ENCODE measurements at regions not wholly inside any gene's neighbourhood (a gene's known extent, or its start where the extent isn't known, plus 50 kb on each side); places are given as distances from the start of the nearest gene placed in this dataset.

DNA sequence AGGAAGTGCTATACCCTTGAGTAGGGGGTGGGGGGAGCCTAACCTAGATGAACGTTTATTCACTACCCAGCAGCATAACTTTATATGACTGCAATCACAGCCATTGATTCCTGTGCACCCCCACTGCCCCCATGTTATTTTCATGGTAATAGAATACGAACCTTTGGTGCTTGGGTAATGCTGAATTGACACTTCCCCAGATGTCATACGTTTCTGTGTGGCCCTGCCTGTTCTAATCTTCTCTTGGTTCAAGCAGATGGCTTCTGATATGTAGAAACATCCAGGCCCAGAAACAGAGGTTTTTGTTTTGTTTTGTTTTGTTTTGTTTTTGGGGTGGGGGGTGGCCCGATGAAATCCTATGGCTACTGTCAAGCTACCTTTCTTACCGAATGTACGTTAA is 237.9 kb upstream of the TOPAZ1 start:
- Mint-ChIP-seq H3K36me3 (ENCODE audit: low read depth) (no peaks in the 10 kb centered on the region), H3K9me3 (peaks cover 4% of the 10 kb centered on the region), H3K27ac (no peak overlapping the region), H3K4me1 (no peaks in the 10 kb centered on the region), H3K27me3 (ENCODE audit: low read depth) (peaks cover 84% of the 10 kb centered on the region), H3K4me3 (no peak overlapping the region)
- TF ChIP-seq CTCF (IDR thresholded peaks at IDR 0.05; ENCODE audit: unreplicated experiment in 3 of 3): no peak

DNA sequence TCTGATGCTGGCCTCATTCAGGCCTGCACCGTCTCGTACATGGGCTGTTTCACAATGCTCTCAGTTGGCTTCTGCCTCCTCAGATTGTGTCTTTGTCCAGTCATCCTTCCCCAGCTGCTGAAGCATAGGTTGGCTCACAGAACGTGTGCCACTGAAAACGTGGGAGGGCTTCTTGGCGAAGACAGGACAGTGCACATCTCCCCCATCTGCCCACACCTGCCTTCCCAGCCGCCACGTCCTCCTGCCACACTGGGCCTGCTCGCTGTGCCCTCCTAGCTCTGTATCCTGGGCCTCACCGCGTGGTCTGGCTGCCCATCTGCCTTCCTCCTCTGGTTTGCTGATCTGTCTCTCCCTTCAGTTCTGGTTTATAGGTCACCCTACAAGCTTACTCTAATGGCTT is 230.0 kb upstream of the TOPAZ1 start:
- Mint-ChIP-seq H3K4me3 (no peak overlapping the region), H3K9me3 (no peaks in the 10 kb centered on the region), H3K36me3 (ENCODE audit: low read depth) (no peaks in the 10 kb centered on the region), H3K27ac (no peak overlapping the region), H3K27me3 (ENCODE audit: low read depth) (peaks cover 38% of the 10 kb centered on the region), H3K4me1 (no peaks in the 10 kb centered on the region)
- TF ChIP-seq CTCF (IDR thresholded peaks at IDR 0.05; ENCODE audit: unreplicated experiment in 3 of 3): no peak

GRCh38 chr3:44012160-44012899 is 229.4 kb upstream of the TOPAZ1 start:
- H3K27ac Mint-ChIP-seq: no peak overlapping the region
- TF ChIP-seq CTCF (IDR thresholded peaks at IDR 0.05; ENCODE audit: unreplicated experiment in 3 of 3): no peak
- H3K36me3 Mint-ChIP-seq (ENCODE audit: low read depth): no peaks in the 10 kb centered on the region
- H3K4me3 Mint-ChIP-seq: no peak overlapping the region
- peaks cover 37% of the 10 kb centered on the region for H3K27me3 Mint-ChIP-seq (ENCODE audit: low read depth)
- no peaks in the 10 kb centered on the region for H3K9me3 Mint-ChIP-seq
- H3K4me1 Mint-ChIP-seq: no peaks in the 10 kb centered on the region

DNA sequence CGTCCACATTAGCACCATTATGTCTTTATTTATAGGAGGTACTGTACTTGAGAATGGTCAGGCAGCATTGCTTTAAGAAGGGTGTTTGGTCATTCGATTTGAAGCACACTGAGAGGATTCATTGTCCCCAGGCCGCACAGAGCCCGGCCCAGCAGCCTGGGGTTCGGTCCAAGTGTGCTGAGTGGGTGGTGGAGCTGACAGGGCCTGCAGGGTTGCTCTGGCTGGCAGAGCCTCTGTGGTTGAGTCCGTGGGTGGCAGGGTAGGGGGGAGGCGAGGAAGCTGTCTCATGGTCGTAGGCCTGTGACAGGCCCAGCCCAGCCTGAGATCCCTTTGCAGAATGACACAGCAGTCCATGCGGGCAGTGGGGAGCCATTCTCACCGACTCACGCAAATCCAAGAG is 227.7 kb upstream of the TOPAZ1 start:
- Mint-ChIP-seq H3K4me3 (no peak overlapping the region), H3K9me3 (no peaks in the 10 kb centered on the region), H3K27me3 (ENCODE audit: low read depth) (peaks cover 40% of the 10 kb centered on the region), H3K4me1 (peaks cover 2% of the 10 kb centered on the region), H3K36me3 (ENCODE audit: low read depth) (no peaks in the 10 kb centered on the region), H3K27ac (no peak overlapping the region)
- TF ChIP-seq CTCF (IDR thresholded peaks at IDR 0.05; ENCODE audit: unreplicated experiment in 3 of 3): no peak

GRCh38 chr3:44015170-44015569 is 226.5 kb upstream of the TOPAZ1 start:
- Mint-ChIP-seq H3K9me3 (no peaks in the 10 kb centered on the region), H3K36me3 (ENCODE audit: low read depth) (no peaks in the 10 kb centered on the region), H3K4me1 (peaks cover 13% of the 10 kb centered on the region), H3K27me3 (ENCODE audit: low read depth) (peaks cover 42% of the 10 kb centered on the region), H3K4me3 (no peak overlapping the region), H3K27ac (no peak overlapping the region)
- no peak for TF ChIP-seq CTCF (IDR thresholded peaks at IDR 0.05; ENCODE audit: unreplicated experiment in 3 of 3)

- peaks cover 51% of the 10 kb centered on the region for H3K27me3 Mint-ChIP-seq (ENCODE audit: low read depth)
- no peak for TF ChIP-seq CTCF (IDR thresholded peaks at IDR 0.05; ENCODE audit: unreplicated experiment in 3 of 3)
- no peaks in the 10 kb centered on the region for H3K9me3 Mint-ChIP-seq
- H3K4me3 Mint-ChIP-seq: no peak overlapping the region
- H3K27ac Mint-ChIP-seq: no peak overlapping the region
- peaks cover 22% of the 10 kb centered on the region for H3K4me1 Mint-ChIP-seq
- no peaks in the 10 kb centered on the region for H3K36me3 Mint-ChIP-seq (ENCODE audit: low read depth)
Observed at GRCh38 chr3:44016818-44017217, 224.9 kb upstream of the TOPAZ1 start.
